HAP-1 (cell line): ENCODE measurements at regions not wholly inside any gene's neighbourhood (a gene's known extent, or its start where the extent isn't known, plus 50 kb on each side); places are given as distances from the start of the nearest gene placed in this dataset.

Experiments used
- DNase-seq, 2 experiments: peaks; one replicate each; pipeline ENCODE4 v3.0.0-alpha.2; 2016 to 2020; ENCODE audit warnings: low spot score in 2 of 2
- H3K27me3 ChIP-seq: fragments of 250-450 bp; sonication (Bioruptor Pico); 2 replicates; pipeline ENCODE4 v1.5.1; 2020; ENCODE audit warnings: low read depth, mild to moderate bottlenecking, moderate library complexity
- H3K36me3 ChIP-seq: fragments of 250-450 bp; sonication (Bioruptor Pico); replicated peaks from 2 replicates; pipeline ENCODE4 v1.5.1; 2020; ENCODE audit warnings: mild to moderate bottlenecking
- H3K4me1 ChIP-seq: fragments of 250-450 bp; sonication (Bioruptor Pico); 2 replicates; pipeline ENCODE4 v1.5.1; 2020; ENCODE audit warnings: mild to moderate bottlenecking
- H3K4me3 ChIP-seq: fragments of 250-450 bp; sonication (Bioruptor Pico); 2 replicates; pipeline ENCODE4 v1.5.1; 2020; ENCODE audit warnings: mild to moderate bottlenecking, moderate library complexity
- H3K9me3 ChIP-seq: fragments of 250-450 bp; sonication (Bioruptor Pico); 2 replicates; pipeline ENCODE4 v1.5.1; 2020; ENCODE audit warnings: mild to moderate bottlenecking, moderate library complexity
- in situ Hi-C: fragments of 300-500 bp; cut with MboI; formaldehyde crosslinking; loops from 3 replicates; pipeline ENCODE4 v1.14.3; 2020; ENCODE audit warnings: low sequenced_read_pairs, inconsistent platforms, mixed read lengths

- no peak overlapping the region for H3K4me3 ChIP-seq
- in situ Hi-C loops, result no loop called here
- H3K9me3 ChIP-seq, result no peaks in the 10 kb centered on the region; the same call in 1 of the 2 replicates
Measured at GRCh38 chr2:117169036-117169765, 645.3 kb upstream of the DDX18 start.

GRCh38 chr2:117170897-117171296 lies 643.6 kb upstream of the DDX18 start:
- H3K4me3 ChIP-seq, result no peak overlapping the region
- in situ Hi-C loops, result no loop called here
- H3K4me1 ChIP-seq, result no peaks in the 10 kb centered on the region
- DNase-seq, result no peak
- no peaks in the 10 kb centered on the region; the same call in 1 of the 2 replicates for H3K9me3 ChIP-seq
- H3K36me3 ChIP-seq, result no peaks in the 10 kb centered on the region
- H3K27me3 ChIP-seq, result no peaks in the 10 kb centered on the region

More at GRCh38 chr2:117169036-117169765, 645.3 kb upstream of the DDX18 start:
- Histone ChIP-seq H3K4me1 (no peaks in the 10 kb centered on the region), H3K27me3 (no peaks in the 10 kb centered on the region), H3K36me3 (no peaks in the 10 kb centered on the region)
- DNase-seq, result no peak

GRCh38 chr2:117179405-117179804 lies 635.1 kb upstream of the DDX18 start:
- H3K36me3 ChIP-seq, result no peaks in the 10 kb centered on the region
- no peak for DNase-seq
- in situ Hi-C loops, result no loop called here

GRCh38 chr2:117190856-117191559 lies 623.5 kb upstream of the DDX18 start:
- in situ Hi-C loops, result no loop called here
- Histone ChIP-seq H3K27me3 (0 out of 2 replicates have a peak, but pooled peaks cover 2% of the 10 kb centered on the region), H3K4me3 (no peak overlapping the region), H3K4me1 (no peaks in the 10 kb centered on the region), H3K9me3 (no peaks in the 10 kb centered on the region), H3K36me3 (no peaks in the 10 kb centered on the region)
- no peak for DNase-seq

More at GRCh38 chr2:117179405-117179804, 635.1 kb upstream of the DDX18 start:
- Histone ChIP-seq H3K4me1 (no peaks in the 10 kb centered on the region), H3K27me3 (no peaks in the 10 kb centered on the region), H3K9me3 (no peaks in the 10 kb centered on the region), H3K4me3 (no peak overlapping the region)

DNA sequence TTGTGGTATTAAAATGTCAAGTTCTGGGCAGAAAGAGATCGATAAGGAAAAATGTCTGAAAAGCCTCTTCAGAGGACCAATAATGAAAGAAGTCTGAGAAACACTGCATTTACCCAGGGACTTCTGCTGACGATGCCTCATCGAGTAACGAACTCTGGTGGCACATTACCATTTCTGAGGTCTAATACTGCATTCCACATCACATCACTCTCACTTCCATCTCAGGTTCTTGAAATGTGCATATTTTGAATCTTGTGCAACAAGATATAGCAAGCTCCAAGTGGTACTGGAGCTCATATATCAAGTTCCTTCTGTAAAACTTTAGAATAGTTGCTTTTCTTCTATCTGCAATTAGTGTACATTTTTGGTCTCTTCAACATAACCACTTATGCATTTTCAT lies 619.1 kb upstream of the DDX18 start:
- Histone ChIP-seq H3K4me3 (no peak overlapping the region), H3K36me3 (no peaks in the 10 kb centered on the region), H3K9me3 (no peaks in the 10 kb centered on the region), H3K27me3 (no peaks in the 10 kb centered on the region), H3K4me1 (no peaks in the 10 kb centered on the region)
- in situ Hi-C loops, result no loop called here
- no peak for DNase-seq

DNA sequence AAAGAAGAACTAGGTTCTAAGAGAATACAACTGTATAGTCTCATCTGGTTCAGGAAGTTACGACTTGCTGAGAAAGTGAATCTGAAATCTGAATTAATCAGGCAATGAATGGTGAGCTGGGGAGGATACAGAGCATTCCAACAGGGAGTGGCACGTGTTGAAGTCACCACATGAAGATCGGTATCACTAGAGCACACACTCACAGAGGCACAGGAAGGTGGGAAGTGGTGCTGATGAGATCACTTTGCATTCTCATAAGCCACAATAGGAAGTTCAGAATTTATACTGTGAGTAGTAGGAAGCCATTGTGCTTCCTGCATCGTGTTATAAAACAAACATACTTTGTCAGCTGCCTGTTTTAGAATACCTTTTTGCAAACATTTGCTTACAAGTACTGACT lies 615.0 kb upstream of the DDX18 start:
- no peak for DNase-seq
- Histone ChIP-seq H3K4me3 (no peak overlapping the region), H3K9me3 (no peaks in the 10 kb centered on the region), H3K27me3 (no peaks in the 10 kb centered on the region), H3K4me1 (no peaks in the 10 kb centered on the region), H3K36me3 (no peaks in the 10 kb centered on the region)
- in situ Hi-C loops, result no loop called here

- Histone ChIP-seq H3K4me1 (no peaks in the 10 kb centered on the region), H3K27me3 (no peaks in the 10 kb centered on the region), H3K36me3 (no peaks in the 10 kb centered on the region), H3K9me3 (no peaks in the 10 kb centered on the region), H3K4me3 (no peak overlapping the region)
- DNase-seq, result no peak
- in situ Hi-C loops, result no loop called here
Measured at GRCh38 chr2:117212562-117212961, 601.9 kb upstream of the DDX18 start.

DNA sequence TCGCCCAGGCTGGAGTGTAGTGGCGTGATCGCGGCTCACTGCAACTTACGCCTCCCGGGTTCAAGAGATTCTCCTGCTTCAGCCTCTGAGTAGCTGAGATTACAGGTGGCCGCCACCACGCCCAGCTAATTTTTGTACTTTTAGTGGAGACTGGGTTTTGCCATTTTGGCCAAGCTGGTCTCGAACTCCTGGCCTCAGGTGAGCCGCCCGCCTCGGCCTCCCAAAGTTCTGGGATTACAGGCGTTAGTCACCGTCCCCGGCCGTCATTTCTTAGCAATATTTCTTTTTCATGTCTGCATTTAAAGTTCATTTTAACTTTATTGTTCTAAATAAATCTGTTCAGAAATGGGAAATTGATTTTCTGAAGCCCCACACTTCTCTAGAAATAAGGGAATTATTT lies 597.3 kb upstream of the DDX18 start:
- H3K27me3 ChIP-seq, result no peaks in the 10 kb centered on the region
- in situ Hi-C loops, result no loop called here
- H3K9me3 ChIP-seq, result no peaks in the 10 kb centered on the region
- H3K36me3 ChIP-seq, result no peaks in the 10 kb centered on the region
- no peak for DNase-seq
- H3K4me1 ChIP-seq, result no peaks in the 10 kb centered on the region
- no peak overlapping the region for H3K4me3 ChIP-seq

- Histone ChIP-seq H3K36me3 (no peaks in the 10 kb centered on the region), H3K27me3 (no peaks in the 10 kb centered on the region), H3K9me3 (no peaks in the 10 kb centered on the region), H3K4me3 (no peak overlapping the region), H3K4me1 (no peaks in the 10 kb centered on the region)
- no peak for DNase-seq
- in situ Hi-C loops, result no loop called here
Measured at GRCh38 chr2:117222809-117223208, 591.7 kb upstream of the DDX18 start.

DNA sequence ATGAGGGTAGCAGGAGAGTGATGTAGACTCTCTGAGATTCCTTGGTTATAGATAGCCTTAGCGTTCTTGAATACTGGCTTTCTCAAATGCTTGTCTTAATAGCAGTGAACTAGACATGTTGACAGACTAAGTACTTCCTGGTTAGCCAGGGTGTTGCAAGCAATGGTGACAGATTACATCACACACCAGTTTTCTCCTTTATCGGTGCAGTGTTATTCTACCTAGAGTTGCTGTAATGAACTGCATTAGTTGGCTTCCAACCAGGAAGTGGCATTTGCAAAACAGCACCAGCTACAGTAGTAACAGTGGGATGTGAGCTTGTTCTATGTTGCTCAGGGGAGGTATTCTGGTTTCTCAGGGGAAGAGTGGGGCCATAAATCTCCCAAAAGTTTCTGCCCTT lies 582.2 kb upstream of the DDX18 start:
- in situ Hi-C loops, result no loop called here
- H3K9me3 ChIP-seq, result no peaks in the 10 kb centered on the region
- no peak overlapping the region for H3K4me3 ChIP-seq
- H3K27me3 ChIP-seq, result no peaks in the 10 kb centered on the region
- H3K4me1 ChIP-seq, result no peaks in the 10 kb centered on the region
- DNase-seq, result no peak
- H3K36me3 ChIP-seq, result no peaks in the 10 kb centered on the region

GRCh38 chr2:117257362-117257761 lies 557.1 kb upstream of the DDX18 start:
- in situ Hi-C loops, result no loop called here
- Histone ChIP-seq H3K9me3 (no peaks in the 10 kb centered on the region), H3K27me3 (no peaks in the 10 kb centered on the region)

DNA sequence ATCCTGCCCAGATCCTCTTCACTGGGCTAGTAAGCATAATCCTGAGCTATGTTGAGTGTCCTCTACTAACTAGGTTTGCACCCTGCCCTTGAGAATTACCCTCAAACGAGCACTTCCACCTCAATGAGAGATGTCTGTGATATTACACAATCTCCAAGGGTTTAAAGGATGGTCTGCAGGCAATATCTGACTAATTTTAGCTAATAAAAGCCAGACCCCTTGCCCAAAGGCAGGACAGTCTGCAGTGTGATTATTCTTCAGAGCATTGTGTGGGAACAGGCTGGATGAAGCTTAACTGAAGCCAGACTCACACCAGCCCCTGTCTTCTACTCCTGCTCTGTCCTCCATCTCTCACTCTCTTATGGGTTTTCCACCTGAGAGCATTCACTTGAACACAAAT lies 544.9 kb upstream of the DDX18 start:
- Histone ChIP-seq H3K4me3 (no peak overlapping the region), H3K36me3 (no peaks in the 10 kb centered on the region), H3K4me1 (no peaks in the 10 kb centered on the region), H3K27me3 (no peaks in the 10 kb centered on the region), H3K9me3 (no peaks in the 10 kb centered on the region)
- no peak for DNase-seq
- in situ Hi-C loops, result no loop called here

More at GRCh38 chr2:117257362-117257761, 557.1 kb upstream of the DDX18 start:
- Histone ChIP-seq H3K36me3 (no peaks in the 10 kb centered on the region), H3K4me3 (no peak overlapping the region), H3K4me1 (no peaks in the 10 kb centered on the region)
- no peak for DNase-seq

GRCh38 chr2:117271631-117272030 lies 542.9 kb upstream of the DDX18 start:
- DNase-seq, result no peak
- Histone ChIP-seq H3K9me3 (no peaks in the 10 kb centered on the region), H3K4me3 (no peak overlapping the region), H3K4me1 (no peaks in the 10 kb centered on the region), H3K36me3 (no peaks in the 10 kb centered on the region), H3K27me3 (no peaks in the 10 kb centered on the region)
- in situ Hi-C loops, result no loop called here

GRCh38 chr2:117273009-117273671 lies 541.4 kb upstream of the DDX18 start:
- no peak overlapping the region for H3K4me3 ChIP-seq
- in situ Hi-C loops, result no loop called here
- no peaks in the 10 kb centered on the region for H3K27me3 ChIP-seq
- no peaks in the 10 kb centered on the region for H3K4me1 ChIP-seq
- DNase-seq, result no peak
- no peaks in the 10 kb centered on the region for H3K36me3 ChIP-seq
- H3K9me3 ChIP-seq, result no peaks in the 10 kb centered on the region
